ENCODE measurements at regions not wholly inside any gene's neighbourhood (a gene's known extent, or its start where the extent isn't known, plus 50 kb on each side); places are given as distances from the start of the nearest gene placed in this dataset.

DNA sequence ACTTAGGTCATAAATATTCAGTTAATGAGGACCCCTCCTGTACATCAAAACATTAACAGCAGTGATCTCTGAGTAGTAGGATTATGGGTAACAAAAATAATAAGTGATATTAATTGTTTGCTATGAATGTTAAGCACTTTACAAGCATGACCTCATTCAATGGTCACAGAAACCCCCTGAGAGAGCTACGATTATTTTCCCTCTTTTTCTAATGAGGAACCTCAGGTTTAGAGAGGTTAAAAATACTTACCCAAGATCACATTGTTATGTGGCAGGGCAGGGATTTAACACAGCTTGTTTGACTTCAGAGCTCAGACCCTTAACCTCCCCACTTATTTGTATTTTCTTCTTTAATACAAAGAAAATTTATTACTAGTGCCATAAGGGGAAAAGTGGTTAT lies 228.2 kb downstream of the TBL1XR1 start:
- TF ChIP-seq CTCF (IDR thresholded peaks at IDR 0.05; ENCODE audit: low read depth, low read length, missing control alignments): no peak
- H3K4me3 ChIP-seq (ENCODE audit: low read depth, low read length): no peak overlapping the region
- DNase-seq (ENCODE audit: low read depth): no peak

- no peak for TF ChIP-seq CTCF (IDR thresholded peaks at IDR 0.05; ENCODE audit: low read depth, low read length, missing control alignments)
- no peak overlapping the region for H3K4me3 ChIP-seq (ENCODE audit: low read depth, low read length)
- DNase-seq (ENCODE audit: low read depth): no peak
These were observed 228.7 kb downstream of the TBL1XR1 start for GRCh38 chr3:176968631-176969030.

DNA sequence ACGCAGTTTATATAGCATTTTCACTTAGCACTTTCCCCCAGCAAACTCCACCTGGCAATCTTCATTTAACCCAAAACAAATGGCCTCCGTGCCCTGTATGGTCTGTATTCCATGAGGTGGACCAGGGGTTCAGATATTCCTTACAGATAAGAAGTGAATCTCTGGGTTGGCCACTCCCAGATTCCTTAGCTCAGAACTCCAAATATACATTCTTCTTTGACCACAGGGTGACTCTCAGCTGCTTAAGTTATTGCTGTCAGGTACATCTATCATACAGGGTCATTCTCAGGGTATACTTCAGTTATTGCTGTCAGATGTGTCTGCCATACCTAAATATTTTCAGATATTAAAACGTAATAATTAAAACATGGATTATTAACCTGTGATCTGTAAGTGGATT lies 229.8 kb downstream of the TBL1XR1 start:
- DNase-seq (ENCODE audit: low read depth): no peak
- no peak overlapping the region for H3K4me3 ChIP-seq (ENCODE audit: low read depth, low read length)
- no peak for TF ChIP-seq CTCF (IDR thresholded peaks at IDR 0.05; ENCODE audit: low read depth, low read length, missing control alignments)

DNA sequence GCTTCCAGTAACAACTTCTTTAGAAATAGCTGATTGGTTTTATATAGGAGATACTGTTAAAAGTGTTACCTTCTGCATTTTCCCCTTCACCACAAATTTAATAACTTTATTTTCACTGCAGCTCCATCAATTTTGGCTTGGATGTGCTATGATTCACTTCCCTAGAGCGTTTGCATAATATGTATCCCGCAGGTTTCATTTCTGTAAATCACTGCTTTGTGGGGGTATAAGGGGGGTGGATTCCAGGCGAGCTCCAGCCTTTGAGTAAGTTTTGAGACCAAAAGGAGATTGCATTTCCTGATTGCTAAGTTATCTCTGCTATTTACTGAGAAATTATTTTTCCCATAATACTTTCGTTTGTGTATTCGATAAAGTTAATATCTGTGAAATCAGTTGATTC lies 232.6 kb downstream of the TBL1XR1 start:
- H3K4me3 ChIP-seq (ENCODE audit: low read depth, low read length): no peak overlapping the region
- DNase-seq (ENCODE audit: low read depth): no peak
- TF ChIP-seq CTCF (IDR thresholded peaks at IDR 0.05; ENCODE audit: low read depth, low read length, missing control alignments): no peak

GRCh38 chr3:176961916-176962315 lies 235.4 kb downstream of the TBL1XR1 start:
- TF ChIP-seq CTCF (IDR thresholded peaks at IDR 0.05; ENCODE audit: low read depth, low read length, missing control alignments): no peak
- DNase-seq (ENCODE audit: low read depth): no peak
- no peak overlapping the region for H3K4me3 ChIP-seq (ENCODE audit: low read depth, low read length)

- no peak for DNase-seq (ENCODE audit: low read depth)
- no peak overlapping the region for H3K4me3 ChIP-seq (ENCODE audit: low read depth, low read length)
- no peak for TF ChIP-seq CTCF (IDR thresholded peaks at IDR 0.05; ENCODE audit: low read depth, low read length, missing control alignments)
These were observed 237.4 kb downstream of the TBL1XR1 start for GRCh38 chr3:176959867-176960266.

- no peak overlapping the region for H3K4me3 ChIP-seq (ENCODE audit: low read depth, low read length)
- TF ChIP-seq CTCF (IDR thresholded peaks at IDR 0.05; ENCODE audit: low read depth, low read length, missing control alignments): no peak
- no peak for DNase-seq (ENCODE audit: low read depth)
These were observed 238.7 kb downstream of the TBL1XR1 start for GRCh38 chr3:176958560-176958959.

All from GM12864 (cell line).